22Rv1 (cell line): ENCODE measurements at regions not wholly inside any gene's neighbourhood (a gene's known extent, or its start where the extent isn't known, plus 50 kb on each side); places are given as distances from the start of the nearest gene placed in this dataset.

Experiments
- H3K27ac ChIP-seq: fragments of 450-650 bp; 2 replicates; pipeline ENCODE4 v1.5.1; 2017
- CTCF ChIP-seq: fragments of 450-650 bp; IDR thresholded peaks from 2 replicates; pipeline ENCODE4 v1.5.1; 2017; ENCODE audit warnings: mild to moderate bottlenecking
- ZFX ChIP-seq: fragments of 450-650 bp; IDR thresholded peaks from 2 replicates; pipeline ENCODE4 v1.6.1; 2017; ENCODE audit warnings: antibody characterized with exemption, borderline replicate concordance

GRCh38 chr7:80971225-80971624, 52.4 kb upstream of the SEMA3C start:
- TF ChIP-seq ZFX (no peak), CTCF (no peak)
- no peak overlapping the region for H3K27ac ChIP-seq
